Naive thymus-derived CD8-positive, alpha-beta T cell (primary cell): ENCODE measurements at regions not wholly inside any gene's neighbourhood (a gene's known extent, or its start where the extent isn't known, plus 50 kb on each side); places are given as distances from the start of the nearest gene placed in this dataset.
A peak's percentile ranks its signal among the peaks of the same experiment; 100 is the strongest.
"Not testable (repeated sequence)": the region's sequence is repeated elsewhere in the genome, so short reads cannot be mapped to it uniquely, and the experiment has no call there.

Experiments used
- ATAC-seq, 2 donors: fragments of 150-1000 bp; cut with Tn5 transposase in 1 of 2; sonication (Bioruptor Pico), chemical (Tn5 transposase) in 1 of 2; 1 replicate in 1 of 2; 2 replicates in 1 of 2; pipeline ENCODE4 v1.10.0; 2021; ENCODE audit warnings: mild to moderate bottlenecking in 2 of 2, moderate library complexity in 2 of 2
- POLR2A ChIA-PET: fragments of 350-600 bp; sonication (Branson Sonifier 250); formaldehyde crosslinking; loops from one replicate; lab custom pipeline; 2021; ENCODE audit warnings: antibody characterized with exemption; lab: Charles Lee
- DNase-seq, 10 donors: peaks; one replicate each; pipeline versions ENCODE4 v3.0.0 to v3.0.0-alpha.2; 2020 to 2022
- H3K27ac Mint-ChIP-seq, 10 donors: one replicate each; pipeline ENCODE4 v1.8.0; 2020 to 2022; ENCODE audit warnings: mild to moderate bottlenecking in 10 of 10, mixed read lengths in 10 of 10, moderate library complexity in 4 of 10, inconsistent platforms in 1 of 10
- H3K27me3 Mint-ChIP-seq, 5 donors: one replicate each; pipeline ENCODE4 v1.8.0; 2021 to 2022; ENCODE audit warnings: mixed read lengths in 5 of 5
- H3K36me3 Mint-ChIP-seq, 3 donors: one replicate each; pipeline ENCODE4 v1.8.0; 2020 to 2022; ENCODE audit warnings: mixed read lengths in 3 of 3, mild to moderate bottlenecking in 2 of 3, inconsistent platforms in 1 of 3
- H3K4me1 Mint-ChIP-seq, 4 donors: one replicate each; pipeline ENCODE4 v1.8.0; 2021 to 2022; ENCODE audit warnings: mixed read lengths in 4 of 4
- H3K4me3 Mint-ChIP-seq, 10 donors: one replicate each; pipeline ENCODE4 v1.8.0; 2020 to 2022; ENCODE audit warnings: mild to moderate bottlenecking in 10 of 10, mixed read lengths in 10 of 10, moderate library complexity in 6 of 10, inconsistent platforms in 1 of 10
- H3K9me3 Mint-ChIP-seq, 9 donors: one replicate each; pipeline ENCODE4 v1.8.0; 2020 to 2022; ENCODE audit warnings: mixed read lengths in 9 of 9, mild to moderate bottlenecking in 3 of 9, inconsistent platforms in 1 of 9, moderate library complexity in 1 of 9

DNA sequence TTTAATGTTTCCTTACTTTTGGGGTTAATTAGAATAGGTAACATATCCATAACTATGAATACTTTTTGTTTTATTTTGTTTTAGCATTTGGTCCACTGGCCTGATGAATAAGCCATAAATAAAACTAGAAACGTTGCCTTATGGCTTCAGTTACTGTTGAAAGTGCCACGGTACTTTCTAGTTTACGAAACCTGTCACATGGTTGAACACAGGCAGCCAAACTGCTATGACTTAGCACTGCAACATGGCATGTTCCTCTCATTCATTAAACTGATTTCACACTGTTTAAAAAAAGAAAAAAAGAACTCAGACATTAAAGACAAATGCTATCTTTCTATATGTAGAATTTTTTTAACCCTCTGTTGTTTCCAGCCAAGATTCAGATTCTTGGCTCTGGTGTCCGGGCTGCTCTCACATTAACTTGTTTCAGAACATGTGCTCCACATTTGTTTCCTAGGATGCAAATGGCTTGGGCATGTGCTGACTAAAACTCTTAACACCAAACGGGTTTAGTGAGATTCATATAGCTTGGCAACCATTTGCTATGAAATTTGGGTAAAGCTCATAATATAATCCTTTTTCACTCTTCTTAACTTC, 323.9 kb upstream of the RND3 start:
- Mint-ChIP-seq H3K27ac (no peak overlapping the region), H3K27me3 (peaks cover 0 to 1% (median 0%) of the 10 kb centered on the region in 5 donors), H3K9me3 (peaks cover 0 to 4% (median 0%) of the 10 kb centered on the region in 9 donors), H3K4me1 (no peaks in the 10 kb centered on the region), H3K4me3 (no peak overlapping the region), H3K36me3 (no peaks in the 10 kb centered on the region)
- no peak for DNase-seq
- ATAC-seq: no peak
- POLR2A ChIA-PET: no interaction called here

DNA sequence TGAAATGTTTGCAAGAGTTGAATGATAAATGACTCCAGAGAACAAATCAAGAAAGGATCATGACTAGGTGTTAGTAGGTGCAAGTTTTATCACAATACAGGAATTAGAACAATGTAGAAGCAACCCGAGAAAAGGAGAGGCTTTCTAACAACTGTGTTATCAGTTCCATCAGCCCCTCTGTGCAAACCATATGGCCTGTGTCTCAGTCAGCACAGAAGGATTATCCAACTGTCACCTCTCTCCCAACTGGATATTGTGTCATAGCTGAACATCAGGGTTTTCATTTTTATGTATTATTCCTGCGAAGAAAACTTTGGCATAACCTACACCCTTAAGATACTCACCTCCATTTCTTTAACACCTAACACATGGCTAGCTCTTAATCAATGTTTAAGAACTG, 321.6 kb upstream of the RND3 start:
- no peaks in the 10 kb centered on the region for H3K36me3 Mint-ChIP-seq
- H3K4me3 Mint-ChIP-seq: no peak overlapping the region
- ATAC-seq (no peak), DNase-seq (no peak)
- peaks cover 0 to 3% (median 1%) of the 10 kb centered on the region in 5 donors for H3K27me3 Mint-ChIP-seq
- H3K9me3 Mint-ChIP-seq: peaks cover 0 to 7% (median 0%) of the 10 kb centered on the region in 9 donors
- no peak overlapping the region for H3K27ac Mint-ChIP-seq
- POLR2A ChIA-PET: no interaction called here
- no peaks in the 10 kb centered on the region for H3K4me1 Mint-ChIP-seq

DNA sequence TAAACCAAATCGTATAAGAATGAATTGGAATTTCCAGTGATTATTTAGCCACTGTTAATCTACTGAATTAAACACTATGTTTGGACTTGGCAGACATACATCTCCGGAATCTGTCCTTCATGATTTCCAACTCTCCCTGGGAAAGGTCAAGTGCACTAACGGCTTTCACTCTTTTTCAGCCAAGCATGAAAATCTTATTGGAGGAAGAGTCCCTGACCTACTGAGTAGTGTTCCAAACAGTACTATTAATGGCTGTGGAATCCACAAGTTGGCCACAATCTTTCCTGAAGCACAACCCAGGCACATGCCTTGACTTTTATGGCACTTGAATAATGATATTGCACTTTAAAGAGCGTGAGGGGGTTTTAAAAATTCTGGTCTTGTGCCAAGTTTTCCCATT, 318.9 kb upstream of the RND3 start:
- H3K4me3 Mint-ChIP-seq: no peak overlapping the region
- peaks cover 0 to 10% (median 0%) of the 10 kb centered on the region in 9 donors for H3K9me3 Mint-ChIP-seq
- POLR2A ChIA-PET: no interaction called here
- no peaks in the 10 kb centered on the region for H3K36me3 Mint-ChIP-seq
- H3K4me1 Mint-ChIP-seq: no peaks in the 10 kb centered on the region
- DNase-seq (no peak), ATAC-seq (no peak)
- peaks cover 0 to 9% (median 1%) of the 10 kb centered on the region in 5 donors for H3K27me3 Mint-ChIP-seq
- H3K27ac Mint-ChIP-seq: no peak overlapping the region

DNA sequence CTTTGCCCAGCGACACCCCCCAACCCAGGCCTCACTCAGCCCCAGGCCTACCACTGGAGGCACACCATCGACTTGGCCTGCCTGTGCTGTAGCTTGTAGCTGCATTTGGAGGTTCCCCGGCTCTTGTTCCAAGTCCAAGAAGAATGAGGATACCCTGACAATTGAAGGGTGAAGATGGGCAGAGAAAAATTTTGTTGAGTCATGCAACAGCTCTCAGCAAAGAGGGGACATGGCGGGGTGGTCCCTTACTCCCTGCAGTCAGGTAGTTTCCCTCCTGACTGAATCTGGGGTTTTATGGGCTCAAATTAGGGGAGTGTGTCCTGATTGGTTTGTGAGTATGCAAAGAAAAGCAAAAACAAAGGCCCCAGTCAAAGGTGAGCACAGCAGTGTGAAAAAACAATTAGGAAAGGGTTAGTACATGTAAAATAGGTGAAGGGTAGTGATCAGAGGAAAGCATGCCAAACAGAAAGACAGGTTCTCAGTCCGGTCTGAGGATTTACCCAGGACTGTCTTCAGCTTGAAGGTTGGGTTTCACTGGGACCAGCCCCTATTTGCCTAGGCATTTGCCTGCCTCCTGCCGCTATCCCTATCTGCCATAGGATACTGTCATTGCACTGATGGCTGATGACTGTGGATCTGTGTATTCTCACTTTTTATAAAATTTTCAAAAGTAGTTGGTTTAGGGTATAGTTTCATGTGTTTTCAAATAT, 316.4 kb upstream of the RND3 start:
- ATAC-seq (no peak), DNase-seq (no peak)
- Mint-ChIP-seq H3K4me3 (no peak overlapping the region), H3K36me3 (no peaks in the 10 kb centered on the region), H3K27ac (no peak overlapping the region), H3K27me3 (peaks cover 0 to 9% (median 0%) of the 10 kb centered on the region in 5 donors), H3K9me3 (peaks cover 0 to 10% (median 0%) of the 10 kb centered on the region in 9 donors), H3K4me1 (no peaks in the 10 kb centered on the region)
- POLR2A ChIA-PET: no interaction called here

DNA sequence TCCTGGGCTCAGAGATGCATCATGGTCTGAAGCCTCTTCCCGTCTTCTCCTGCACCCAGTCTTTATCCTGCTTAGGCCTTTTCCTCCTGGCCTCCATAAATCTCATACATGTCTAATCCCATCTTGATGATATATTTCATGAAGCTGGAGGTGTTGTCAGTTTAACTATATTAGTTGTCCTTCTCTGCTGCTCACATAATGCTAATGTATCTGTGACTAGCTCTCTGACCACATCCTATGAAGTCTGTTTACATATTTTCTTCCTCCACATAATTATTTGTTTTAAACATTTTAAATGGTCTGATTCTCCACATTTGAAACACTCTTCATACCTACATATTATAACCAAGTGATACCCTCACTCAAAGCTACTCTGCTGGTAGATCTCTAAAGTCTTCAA, 315.2 kb upstream of the RND3 start:
- Mint-ChIP-seq H3K27me3 (peaks cover 0 to 9% (median 0%) of the 10 kb centered on the region in 5 donors), H3K27ac (no peak overlapping the region)
- POLR2A ChIA-PET: no interaction called here

DNA sequence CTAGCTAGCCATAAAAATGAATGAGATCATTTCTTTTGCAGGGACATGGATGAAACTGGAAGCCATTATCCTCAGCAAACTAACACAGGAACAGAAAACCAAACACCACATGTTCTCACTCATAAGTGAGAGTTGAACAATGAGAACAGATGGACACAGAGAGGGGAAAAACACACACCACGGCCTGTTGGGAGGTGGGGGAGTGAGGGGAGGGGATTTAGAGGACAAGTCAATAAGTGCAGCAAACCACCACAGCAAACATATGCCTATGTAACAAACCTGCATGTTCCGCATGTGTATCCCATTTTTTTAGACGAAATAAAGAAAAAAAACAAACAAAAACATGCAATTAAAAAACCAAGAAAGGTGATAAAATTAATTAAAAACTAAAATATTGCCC, 308.8 kb upstream of the RND3 start:
- POLR2A ChIA-PET, DNase-seq, H3K27me3 Mint-ChIP-seq, H3K4me1 Mint-ChIP-seq, H3K27ac Mint-ChIP-seq, H3K36me3 Mint-ChIP-seq, H3K4me3 Mint-ChIP-seq, ATAC-seq: not testable (repeated sequence)
- H3K9me3 Mint-ChIP-seq: peaks cover 0 to 11% (median 2%) of the 10 kb centered on the region in 9 donors

More for the DNA sequence above, 315.2 kb upstream of the RND3 start:
- H3K4me1 Mint-ChIP-seq: no peaks in the 10 kb centered on the region
- H3K9me3 Mint-ChIP-seq: peaks cover 0 to 10% (median 0%) of the 10 kb centered on the region in 9 donors
- H3K36me3 Mint-ChIP-seq: no peaks in the 10 kb centered on the region
- H3K4me3 Mint-ChIP-seq: no peak overlapping the region
- ATAC-seq (no peak), DNase-seq (no peak)

DNA sequence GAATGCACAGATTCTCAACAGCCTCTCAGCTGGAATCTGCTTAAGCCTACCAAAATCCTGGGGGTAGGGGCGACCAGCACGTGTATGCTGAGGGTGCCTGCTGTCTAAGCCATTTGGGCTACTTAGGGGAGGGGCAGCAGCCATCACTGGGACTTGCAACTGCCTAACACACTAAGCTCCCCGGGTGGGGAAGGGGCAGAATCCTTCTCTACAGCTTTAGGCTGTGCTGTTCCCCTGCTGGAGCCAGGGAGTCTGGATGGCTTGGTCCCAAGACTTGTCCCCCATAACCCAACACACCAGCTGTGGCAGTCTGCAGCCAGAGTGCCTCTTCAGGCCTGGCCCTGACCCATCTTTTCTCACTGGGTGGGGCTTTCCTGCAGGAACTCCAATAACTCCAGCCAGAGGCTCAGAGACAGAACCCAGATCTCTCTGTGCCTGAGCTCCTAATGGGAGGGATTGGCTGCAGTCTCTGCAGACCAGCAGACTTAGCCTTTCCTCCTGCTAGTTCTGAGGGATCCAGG, 305.4 kb upstream of the RND3 start:
- Mint-ChIP-seq H3K36me3 (no peaks in the 10 kb centered on the region), H3K4me1 (no peaks in the 10 kb centered on the region), H3K27me3 (peaks cover 0 to 2% (median 0%) of the 10 kb centered on the region in 5 donors), H3K4me3 (no peak overlapping the region), H3K27ac (no peak overlapping the region), H3K9me3 (peaks cover 0 to 11% (median 2%) of the 10 kb centered on the region in 9 donors)
- POLR2A ChIA-PET: no interaction called here
- peak in 1 of 10 donors; percentile 53 for DNase-seq
- ATAC-seq: no peak

DNA sequence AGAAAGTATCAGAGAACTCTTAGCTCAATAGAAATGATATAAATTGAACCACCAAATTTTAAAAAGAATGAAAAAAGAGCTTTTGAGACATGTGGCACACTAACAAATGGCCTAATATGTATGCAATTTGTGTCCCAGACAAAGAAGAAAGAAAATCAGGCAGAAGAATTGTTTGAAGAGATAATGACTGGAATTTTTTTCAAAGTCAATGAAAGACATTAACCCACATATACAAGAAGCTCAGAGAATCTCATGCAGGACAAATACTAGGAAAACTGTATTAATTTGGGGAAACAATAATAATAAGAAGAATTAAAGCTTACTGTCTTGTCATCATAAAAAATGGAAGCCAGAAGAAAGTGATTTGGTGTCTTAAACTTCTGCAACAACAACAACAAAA, 304.1 kb upstream of the RND3 start:
- POLR2A ChIA-PET: no interaction called here
- ATAC-seq (no peak), DNase-seq (no peak)
- Mint-ChIP-seq H3K36me3 (no peaks in the 10 kb centered on the region), H3K4me3 (no peak overlapping the region), H3K9me3 (peaks cover 0 to 11% (median 2%) of the 10 kb centered on the region in 9 donors), H3K27me3 (peaks cover 0 to 2% (median 0%) of the 10 kb centered on the region in 5 donors), H3K4me1 (no peaks in the 10 kb centered on the region), H3K27ac (no peak overlapping the region)

DNA sequence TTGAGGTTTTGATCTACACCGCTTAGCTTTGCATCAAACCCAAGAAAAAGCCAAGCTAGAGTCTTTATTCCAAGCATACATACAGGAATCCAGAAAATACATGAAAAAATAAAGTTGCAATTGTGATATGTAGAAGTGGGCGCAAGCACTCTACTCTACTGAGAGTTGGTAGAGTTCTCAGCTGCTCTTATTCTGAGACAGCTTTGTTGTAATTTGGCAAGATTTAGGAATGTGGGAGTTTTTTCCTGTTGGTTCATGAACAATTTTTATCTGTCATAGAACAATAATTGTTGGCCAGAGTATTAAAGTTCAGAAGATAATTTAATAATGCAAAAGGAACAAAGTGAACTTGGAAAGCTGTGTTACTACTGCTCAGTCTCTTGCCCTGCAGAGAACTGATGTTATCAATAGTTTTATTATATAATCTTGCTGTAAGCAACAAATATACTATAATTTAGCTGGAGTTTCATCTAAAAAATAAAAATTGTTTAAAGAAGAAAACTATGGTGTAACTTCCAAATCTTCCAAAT, 302.0 kb upstream of the RND3 start:
- Mint-ChIP-seq H3K27me3 (peaks cover 0 to 2% (median 0%) of the 10 kb centered on the region in 5 donors), H3K9me3 (peaks cover 0 to 11% (median 2%) of the 10 kb centered on the region in 9 donors), H3K36me3 (no peaks in the 10 kb centered on the region), H3K27ac (no peak overlapping the region), H3K4me3 (no peak overlapping the region), H3K4me1 (no peaks in the 10 kb centered on the region)
- ATAC-seq (no peak), DNase-seq (no peak)
- POLR2A ChIA-PET: no interaction called here

DNA sequence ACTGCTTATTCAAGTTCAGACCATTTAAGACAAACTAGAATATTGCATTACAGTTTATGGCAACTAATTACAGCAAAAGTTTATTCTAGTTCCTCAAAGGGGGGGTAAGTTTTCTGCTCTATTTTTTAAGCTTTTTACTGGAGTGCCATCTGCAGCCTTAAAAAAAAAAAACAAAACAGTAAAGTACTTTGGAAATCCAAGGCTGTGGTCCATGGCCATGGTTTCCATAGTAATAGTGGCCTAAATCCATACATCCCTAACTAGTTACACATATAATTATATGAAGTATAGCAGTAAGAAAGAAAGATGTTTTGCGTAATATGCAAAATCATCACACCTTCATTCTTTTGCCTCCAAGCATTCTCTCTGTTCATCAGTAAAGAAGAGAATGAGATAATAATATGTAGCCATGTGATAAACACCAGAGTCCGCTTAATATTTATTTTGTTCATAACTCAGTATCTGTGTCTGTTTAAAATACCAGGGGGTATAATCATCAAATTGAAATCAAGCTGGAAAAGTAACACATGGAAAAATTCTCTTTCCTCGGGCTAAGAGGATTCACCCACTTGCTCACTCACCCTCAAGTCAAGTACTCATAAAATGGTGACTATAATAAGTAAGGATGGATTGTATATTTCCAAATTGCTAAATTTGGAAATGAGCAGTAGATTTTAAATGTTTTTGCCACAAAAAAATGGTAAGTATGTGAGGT, 301.1 kb upstream of the RND3 start:
- no peak overlapping the region for H3K27ac Mint-ChIP-seq
- peaks cover 0 to 11% (median 0%) of the 10 kb centered on the region in 9 donors for H3K9me3 Mint-ChIP-seq
- H3K4me3 Mint-ChIP-seq: no peak overlapping the region
- H3K4me1 Mint-ChIP-seq: no peaks in the 10 kb centered on the region
- H3K27me3 Mint-ChIP-seq: peaks cover 0 to 2% (median 0%) of the 10 kb centered on the region in 5 donors
- DNase-seq (no peak), ATAC-seq (no peak)
- POLR2A ChIA-PET: no interaction called here
- no peaks in the 10 kb centered on the region for H3K36me3 Mint-ChIP-seq

DNA sequence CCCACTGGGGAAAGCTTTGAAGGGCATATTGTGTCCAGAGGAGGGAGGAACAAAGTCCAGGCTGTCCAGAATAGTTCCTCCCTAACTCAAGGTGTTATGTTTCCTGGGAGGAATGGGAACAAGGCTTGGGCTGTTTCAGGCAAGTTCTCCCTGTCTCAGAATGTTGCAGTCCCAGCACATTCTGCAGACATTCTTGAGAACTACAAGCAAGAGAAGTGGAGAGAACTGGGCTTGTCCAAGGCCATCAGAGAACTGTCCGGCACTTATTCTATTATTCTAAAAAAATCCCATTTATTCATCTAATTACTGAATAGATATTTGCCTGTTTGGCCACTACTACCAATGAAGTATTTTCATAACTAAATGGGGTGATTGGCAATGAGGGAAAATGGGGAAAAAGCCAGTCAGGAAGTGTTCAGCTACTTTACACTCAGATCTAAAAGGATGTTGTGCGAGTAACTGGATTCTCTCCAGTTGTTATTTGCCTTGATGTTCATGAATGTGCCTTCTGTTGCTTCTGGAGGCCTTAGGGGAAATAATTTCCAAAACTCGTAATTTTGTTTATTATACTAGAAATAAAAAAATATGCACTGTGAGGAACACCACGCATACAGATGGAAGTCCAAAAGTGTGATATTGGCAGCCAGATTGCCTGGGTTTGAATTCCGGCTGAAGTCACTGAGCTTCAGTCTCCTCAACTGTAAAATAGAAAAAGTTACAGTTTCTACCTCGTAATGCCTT, 300.1 kb upstream of the RND3 start:
- ATAC-seq (no peak), DNase-seq (no peak)
- H3K36me3 Mint-ChIP-seq: no peaks in the 10 kb centered on the region
- no peak overlapping the region for H3K27ac Mint-ChIP-seq
- H3K4me1 Mint-ChIP-seq: no peaks in the 10 kb centered on the region
- peaks cover 0 to 11% (median 0%) of the 10 kb centered on the region in 9 donors for H3K9me3 Mint-ChIP-seq
- H3K4me3 Mint-ChIP-seq: no peak overlapping the region
- peaks cover 0 to 2% (median 0%) of the 10 kb centered on the region in 5 donors for H3K27me3 Mint-ChIP-seq
- POLR2A ChIA-PET: no interaction called here

DNA sequence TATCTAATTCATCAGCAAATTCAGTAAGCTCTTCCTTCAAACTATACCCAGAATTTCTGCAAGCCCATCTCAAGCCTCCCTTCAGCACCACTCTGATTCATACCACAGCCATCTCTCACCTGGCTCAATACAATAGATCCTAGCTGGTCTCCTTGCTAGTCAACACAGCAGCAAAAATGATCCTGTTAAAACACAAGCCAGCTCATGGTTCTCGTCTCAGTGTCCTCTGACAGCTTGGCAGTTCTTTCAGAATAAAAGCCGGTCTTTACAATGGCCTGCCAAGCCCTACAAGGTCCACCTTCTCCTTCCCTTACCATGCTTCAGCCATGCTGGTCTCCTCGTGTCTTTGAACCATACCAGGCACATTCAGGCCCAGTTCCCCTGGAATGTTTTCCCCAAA, 296.9 kb upstream of the RND3 start:
- no peaks in the 10 kb centered on the region for H3K27me3 Mint-ChIP-seq
- ATAC-seq: no peak

More for the DNA sequence above, 296.9 kb upstream of the RND3 start:
- Mint-ChIP-seq H3K36me3 (no peaks in the 10 kb centered on the region), H3K27ac (no peak overlapping the region), H3K9me3 (peaks cover 0 to 2% (median 0%) of the 10 kb centered on the region in 9 donors), H3K4me1 (no peaks in the 10 kb centered on the region), H3K4me3 (no peak overlapping the region)
- no peak for DNase-seq
- POLR2A ChIA-PET: no interaction called here
